Astrocyte (in vitro differentiated cells and primary cell): ENCODE measurements at regions not wholly inside any gene's neighbourhood (a gene's known extent, or its start where the extent isn't known, plus 50 kb on each side); places are given as distances from the start of the nearest gene placed in this dataset.

Experiments used
- DNase-seq: peaks from one replicate; pipeline ENCODE4 v3.0.0-alpha.2; 2010; ENCODE audit warnings: low read depth
- FAIRE-seq: peaks from 2 replicates; lab custom pipeline; 2011; peaks lifted over from hg19 to GRCh38; lab: Jason Lieb, UNC
- H2AFZ ChIP-seq: 2 replicates; pipeline ENCODE4 v1.6.0; 2012; ENCODE audit warnings: low read depth, low read length, inconsistent platforms
- H3K27ac ChIP-seq: 2 replicates; pipeline ENCODE4 v1.5.1; 2011; ENCODE audit warnings: low read depth, low read length, inconsistent platforms
- H3K27me3 ChIP-seq: 2 replicates; pipeline ENCODE4 v1.6.0; 2011; ENCODE audit warnings: low read length, inconsistent platforms; ENCODE audit not compliant: insufficient read depth
- H3K36me3 ChIP-seq: 2 replicates; pipeline ENCODE4 v1.5.1; 2011; ENCODE audit warnings: low read length, inconsistent platforms; ENCODE audit not compliant: insufficient read depth
- H3K4me1 ChIP-seq: 2 replicates; pipeline ENCODE4 v1.5.1; 2011; ENCODE audit warnings: low read length, inconsistent platforms; ENCODE audit not compliant: insufficient read depth
- H3K4me2 ChIP-seq: 2 replicates; pipeline ENCODE4 v1.6.0; 2012; ENCODE audit warnings: low read length, inconsistent platforms
- H3K4me3 ChIP-seq: 2 replicates; pipeline ENCODE4 v1.5.1; 2011; ENCODE audit warnings: low read depth, mild to moderate bottlenecking, low read length, inconsistent platforms; ENCODE audit not compliant: insufficient read depth
- H3K79me2 ChIP-seq: 2 replicates; pipeline ENCODE4 v1.6.0; 2012; ENCODE audit warnings: mild to moderate bottlenecking, low read length, inconsistent platforms; ENCODE audit not compliant: insufficient read depth
- H3K9ac ChIP-seq: 2 replicates; pipeline ENCODE4 v1.6.0; 2012; ENCODE audit warnings: mild to moderate bottlenecking, low read length, inconsistent platforms
- H3K9me3 ChIP-seq: 2 replicates; pipeline ENCODE4 v1.5.1; 2012; ENCODE audit warnings: low read depth, mild to moderate bottlenecking, low read length, inconsistent platforms; ENCODE audit not compliant: insufficient read depth
- H4K20me1 ChIP-seq: 2 replicates; pipeline ENCODE4 v1.6.0; 2012; ENCODE audit warnings: low read length, inconsistent platforms; ENCODE audit not compliant: insufficient read depth
- H3K27ac Mint-ChIP-seq: one replicate; pipeline ENCODE4 v1.8.0; 2021; ENCODE audit warnings: mild to moderate bottlenecking, mixed read lengths; ENCODE audit not compliant: unreplicated experiment
- H3K27me3 Mint-ChIP-seq: one replicate; pipeline ENCODE4 v1.8.0; 2021; ENCODE audit warnings: low read depth, mixed read lengths; ENCODE audit not compliant: unreplicated experiment
- H3K36me3 Mint-ChIP-seq: one replicate; pipeline ENCODE4 v1.8.0; 2021; ENCODE audit warnings: low read depth, mixed read lengths; ENCODE audit not compliant: unreplicated experiment
- H3K4me1 Mint-ChIP-seq: one replicate; pipeline ENCODE4 v1.8.0; 2021; ENCODE audit warnings: low read depth, mixed read lengths; ENCODE audit not compliant: unreplicated experiment
- H3K4me3 Mint-ChIP-seq: one replicate; pipeline ENCODE4 v1.8.0; 2021; ENCODE audit warnings: mild to moderate bottlenecking, moderate library complexity, mixed read lengths; ENCODE audit not compliant: unreplicated experiment
- H3K9me3 Mint-ChIP-seq: one replicate; pipeline ENCODE4 v1.8.0; 2021; ENCODE audit warnings: mild to moderate bottlenecking, mixed read lengths; ENCODE audit not compliant: unreplicated experiment
- CTCF ChIP-seq: IDR thresholded peaks from 2 replicates; pipeline ENCODE4 v1.5.1; 2011; ENCODE audit warnings: low read depth, mild to moderate bottlenecking, inconsistent platforms, low read length, moderate library complexity; ENCODE audit not compliant: insufficient read depth
- EZH2 ChIP-seq: IDR thresholded peaks from 2 replicates; pipeline ENCODE4 v1.6.1; 2012; ENCODE audit warnings: mild to moderate bottlenecking, low read length, inconsistent platforms; ENCODE audit not compliant: insufficient read depth

DNA sequence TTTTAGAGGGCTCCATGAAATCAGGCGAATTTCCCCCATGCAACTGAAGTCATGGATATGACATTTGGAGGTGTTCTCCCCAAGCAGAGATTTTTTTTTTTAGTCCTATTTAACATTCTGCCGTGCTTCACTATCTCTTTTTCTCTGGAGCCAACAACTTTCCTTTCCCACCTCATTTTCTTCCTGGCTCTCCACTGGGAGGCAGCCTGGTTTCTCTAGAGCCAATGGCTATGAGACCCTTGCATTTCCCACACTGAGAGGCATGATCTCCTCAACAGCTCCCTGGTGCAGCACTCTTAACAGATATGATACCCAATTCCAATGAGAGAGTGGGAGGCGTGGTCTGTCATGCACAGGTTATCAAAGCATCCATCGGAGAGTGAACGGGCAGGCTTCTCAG is 310.8 kb downstream of the DRD1 start:
- Histone ChIP-seq H3K79me2 (no peaks in the 10 kb centered on the region), H3K27ac (no peak overlapping the region), H4K20me1 (no peaks in the 10 kb centered on the region), H3K9ac (no peak overlapping the region), H3K36me3 (no peaks in the 10 kb centered on the region), H3K4me1 (no peaks in the 10 kb centered on the region), H3K27me3 (no peaks in the 10 kb centered on the region), H3K4me2 (no peak overlapping the region), H3K9me3 (no peaks in the 10 kb centered on the region), H3K4me3 (no peak overlapping the region), H2AFZ (no peak overlapping the region)
- Mint-ChIP-seq H3K4me3 (no peak overlapping the region), H3K27ac (no peak overlapping the region), H3K27me3 (peaks cover 5% of the 10 kb centered on the region), H3K36me3 (no peaks in the 10 kb centered on the region), H3K9me3 (peaks cover 1% of the 10 kb centered on the region), H3K4me1 (no peaks in the 10 kb centered on the region)
- DNase-seq (no peak), FAIRE-seq (no peak)
- TF ChIP-seq EZH2 (no peak), CTCF (no peak)

- no peak overlapping the region for H3K4me3 ChIP-seq
Observed at GRCh38 chr5:175131432-175131831, 312.6 kb downstream of the DRD1 start.

More at GRCh38 chr5:175131432-175131831, 312.6 kb downstream of the DRD1 start:
- Histone ChIP-seq H3K9me3 (no peaks in the 10 kb centered on the region), H3K4me1 (no peaks in the 10 kb centered on the region), H3K27me3 (no peaks in the 10 kb centered on the region), H3K79me2 (no peaks in the 10 kb centered on the region), H3K36me3 (no peaks in the 10 kb centered on the region), H4K20me1 (no peaks in the 10 kb centered on the region), H3K27ac (no peak overlapping the region), H3K4me2 (no peak overlapping the region), H2AFZ (no peak overlapping the region), H3K9ac (no peak overlapping the region)
- Mint-ChIP-seq H3K27ac (no peak overlapping the region), H3K4me1 (no peaks in the 10 kb centered on the region), H3K27me3 (peaks cover 5% of the 10 kb centered on the region), H3K36me3 (no peaks in the 10 kb centered on the region), H3K9me3 (peaks cover 1% of the 10 kb centered on the region), H3K4me3 (no peak overlapping the region)
- no peak for DNase-seq
- TF ChIP-seq EZH2: no peak
- TF ChIP-seq CTCF: no peak
- no peak for FAIRE-seq
